MM.1S (cell line): ENCODE measurements at regions not wholly inside any gene's neighbourhood (a gene's known extent, or its start where the extent isn't known, plus 50 kb on each side); places are given as distances from the start of the nearest gene placed in this dataset.

Source experiments
- CTCF ChIP-seq: fragments of 300-600 bp; sonication (generic); IDR thresholded peaks from 2 replicates; pipeline ENCODE4 v1.5.1; 2016; ENCODE audit warnings: antibody characterized with exemption, low read length, mixed read lengths
- EZH2 ChIP-seq: fragments of 300-600 bp; sonication (generic); optimal IDR thresholded peaks from 2 replicates; pipeline ENCODE3; 2017; ENCODE audit warnings: low read depth, mild to moderate bottlenecking, antibody characterized with exemption, low read length, mixed read lengths
- EZH2phosphoT487 ChIP-seq: fragments of 300-600 bp; sonication (generic); IDR thresholded peaks from 2 replicates; pipeline ENCODE4 v1.6.1; 2018; ENCODE audit warnings: antibody characterized with exemption, low read length

- no peak for TF ChIP-seq CTCF
- TF ChIP-seq EZH2phosphoT487: no peak
- no peak for TF ChIP-seq EZH2
These were observed 176.2 kb upstream of the IRX3 start for GRCh38 chr16:54462771-54463170.
